ENCODE measurements at regions not wholly inside any gene's neighbourhood (a gene's known extent, or its start where the extent isn't known, plus 50 kb on each side); places are given as distances from the start of the nearest gene placed in this dataset.

DNA sequence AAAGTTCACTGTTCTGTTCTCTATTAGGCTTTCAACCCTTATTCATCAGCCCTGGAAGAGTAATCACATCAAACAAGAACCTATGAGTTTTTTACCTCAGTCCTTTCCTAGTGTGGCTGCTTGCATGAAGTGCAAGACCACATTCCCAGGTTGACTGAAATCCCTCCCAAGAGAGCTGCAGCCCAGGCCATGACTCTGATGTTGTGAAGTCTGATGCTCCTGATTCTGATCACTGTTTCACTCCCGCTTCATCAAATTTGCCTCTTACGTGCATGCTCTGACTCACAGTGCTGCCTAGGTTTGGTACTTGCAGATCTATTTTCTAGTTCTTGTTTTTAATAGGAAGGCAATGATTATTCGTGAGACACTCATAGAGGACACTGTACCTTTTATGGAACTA is 58.2 kb upstream of the DSEL start:
- TF ChIP-seq, protein P1, sequence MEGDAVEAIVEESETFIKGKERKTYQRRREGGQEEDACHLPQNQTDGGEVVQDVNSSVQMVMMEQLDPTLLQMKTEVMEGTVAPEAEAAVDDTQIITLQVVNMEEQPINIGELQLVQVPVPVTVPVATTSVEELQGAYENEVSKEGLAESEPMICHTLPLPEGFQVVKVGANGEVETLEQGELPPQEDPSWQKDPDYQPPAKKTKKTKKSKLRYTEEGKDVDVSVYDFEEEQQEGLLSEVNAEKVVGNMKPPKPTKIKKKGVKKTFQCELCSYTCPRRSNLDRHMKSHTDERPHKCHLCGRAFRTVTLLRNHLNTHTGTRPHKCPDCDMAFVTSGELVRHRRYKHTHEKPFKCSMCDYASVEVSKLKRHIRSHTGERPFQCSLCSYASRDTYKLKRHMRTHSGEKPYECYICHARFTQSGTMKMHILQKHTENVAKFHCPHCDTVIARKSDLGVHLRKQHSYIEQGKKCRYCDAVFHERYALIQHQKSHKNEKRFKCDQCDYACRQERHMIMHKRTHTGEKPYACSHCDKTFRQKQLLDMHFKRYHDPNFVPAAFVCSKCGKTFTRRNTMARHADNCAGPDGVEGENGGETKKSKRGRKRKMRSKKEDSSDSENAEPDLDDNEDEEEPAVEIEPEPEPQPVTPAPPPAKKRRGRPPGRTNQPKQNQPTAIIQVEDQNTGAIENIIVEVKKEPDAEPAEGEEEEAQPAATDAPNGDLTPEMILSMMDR (IDR thresholded peaks at IDR 0.05): no peak
- TF ChIP-seq POLR2A (IDR thresholded peaks at IDR 0.05): no peak
